T-helper 17 cell (primary cell): ENCODE measurements at regions not wholly inside any gene's neighbourhood (a gene's known extent, or its start where the extent isn't known, plus 50 kb on each side); places are given as distances from the start of the nearest gene placed in this dataset.
"Not testable (repeated sequence)": the region's sequence is repeated elsewhere in the genome, so short reads cannot be mapped to it uniquely, and the experiment has no call there.

Experiments used
- ATAC-seq: fragments of 150-1000 bp; cut with Tn5 transposase; 2 replicates; pipeline ENCODE4 v1.10.0; 2021; ENCODE audit warnings: mild to moderate bottlenecking, moderate library complexity
- DNase-seq, 3 donors: peaks; one replicate each; pipeline versions ENCODE4 v3.0.0 to v3.0.0-alpha.2; 2020 to 2021
- H3K9me3 ChIP-seq: one replicate; pipeline ENCODE4 v1.7.0; 2013; ENCODE audit warnings: low read length, mild to moderate bottlenecking; ENCODE audit not compliant: control insufficient read depth, poor library complexity, severe bottlenecking
- H3K27ac Mint-ChIP-seq: one replicate; pipeline ENCODE4 v1.8.0; 2022; ENCODE audit warnings: mild to moderate bottlenecking, moderate library complexity, mixed read lengths
- H3K27me3 Mint-ChIP-seq: one replicate; pipeline ENCODE4 v1.8.0; 2022; ENCODE audit warnings: mixed read lengths
- H3K36me3 Mint-ChIP-seq: one replicate; pipeline ENCODE4 v1.8.0; 2022; ENCODE audit warnings: low read depth, mixed read lengths
- H3K4me1 Mint-ChIP-seq: one replicate; pipeline ENCODE4 v1.8.0; 2022; ENCODE audit warnings: mild to moderate bottlenecking, mixed read lengths
- H3K4me3 Mint-ChIP-seq: one replicate; pipeline ENCODE4 v1.8.0; 2022; ENCODE audit warnings: mild to moderate bottlenecking, moderate library complexity, mixed read lengths

- DNase-seq (no peak), ATAC-seq (no peak)
- no peak overlapping the region for H3K27ac Mint-ChIP-seq
- H3K27me3 Mint-ChIP-seq, result no peaks in the 10 kb centered on the region
- H3K4me1 Mint-ChIP-seq, result peaks cover 6% of the 10 kb centered on the region
- no peaks in the 10 kb centered on the region for H3K9me3 ChIP-seq
- no peaks in the 10 kb centered on the region for H3K36me3 Mint-ChIP-seq
- H3K4me3 Mint-ChIP-seq, result no peak overlapping the region
These were observed 114.2 kb upstream of the SLC24A2 start for GRCh38 chr9:19903076-19903475.

GRCh38 chr9:19901586-19901985 lies 112.7 kb upstream of the SLC24A2 start:
- no peak for ATAC-seq
- Mint-ChIP-seq H3K4me1 (peaks cover 6% of the 10 kb centered on the region), H3K27me3 (no peaks in the 10 kb centered on the region), H3K36me3 (no peaks in the 10 kb centered on the region), H3K27ac (no peak overlapping the region), H3K4me3 (no peak overlapping the region)
- no peak for DNase-seq
- H3K9me3 ChIP-seq, result no peaks in the 10 kb centered on the region

GRCh38 chr9:19896161-19896560 lies 107.3 kb upstream of the SLC24A2 start:
- Mint-ChIP-seq H3K36me3 (no peaks in the 10 kb centered on the region), H3K27me3 (no peaks in the 10 kb centered on the region), H3K4me3 (no peak overlapping the region), H3K4me1 (no peaks in the 10 kb centered on the region), H3K27ac (no peak overlapping the region)
- no peaks in the 10 kb centered on the region for H3K9me3 ChIP-seq
- no peak for ATAC-seq
- no peak for DNase-seq

- DNase-seq, H3K4me3 Mint-ChIP-seq, H3K9me3 ChIP-seq, ATAC-seq, H3K4me1 Mint-ChIP-seq, H3K36me3 Mint-ChIP-seq, H3K27ac Mint-ChIP-seq, H3K27me3 Mint-ChIP-seq: not testable (repeated sequence)
These were observed 106.7 kb upstream of the SLC24A2 start for GRCh38 chr9:19895578-19895977.

GRCh38 chr9:19895006-19895405 lies 106.2 kb upstream of the SLC24A2 start:
- no peaks in the 10 kb centered on the region for H3K27me3 Mint-ChIP-seq
- H3K4me1 Mint-ChIP-seq, result no peaks in the 10 kb centered on the region
- ATAC-seq, result no peak

GRCh38 chr9:19885608-19886007 lies 96.8 kb upstream of the SLC24A2 start:
- Mint-ChIP-seq H3K36me3 (no peaks in the 10 kb centered on the region), H3K27ac (no peak overlapping the region), H3K27me3 (peaks cover 6% of the 10 kb centered on the region), H3K4me1 (no peaks in the 10 kb centered on the region), H3K4me3 (no peak overlapping the region)
- DNase-seq (no peak), ATAC-seq (no peak)
- no peaks in the 10 kb centered on the region for H3K9me3 ChIP-seq

More at GRCh38 chr9:19895006-19895405, 106.2 kb upstream of the SLC24A2 start:
- Mint-ChIP-seq H3K36me3 (no peaks in the 10 kb centered on the region), H3K4me3 (no peak overlapping the region), H3K27ac (no peak overlapping the region)
- DNase-seq, result no peak
- H3K9me3 ChIP-seq, result no peaks in the 10 kb centered on the region

GRCh38 chr9:19879062-19879461 lies 90.2 kb upstream of the SLC24A2 start:
- Mint-ChIP-seq H3K27me3 (peaks cover 12% of the 10 kb centered on the region), H3K27ac (no peak overlapping the region), H3K4me1 (no peaks in the 10 kb centered on the region), H3K36me3 (no peaks in the 10 kb centered on the region), H3K4me3 (no peak overlapping the region)
- no peaks in the 10 kb centered on the region for H3K9me3 ChIP-seq
- DNase-seq (no peak), ATAC-seq (no peak)

- Mint-ChIP-seq H3K27ac (no peak overlapping the region), H3K4me3 (no peak overlapping the region), H3K36me3 (no peaks in the 10 kb centered on the region), H3K4me1 (no peaks in the 10 kb centered on the region), H3K27me3 (peaks cover 12% of the 10 kb centered on the region)
- ATAC-seq (no peak), DNase-seq (no peak)
- no peaks in the 10 kb centered on the region for H3K9me3 ChIP-seq
These were observed 87.9 kb upstream of the SLC24A2 start for GRCh38 chr9:19876569-19877316.

- DNase-seq (no peak), ATAC-seq (no peak)
- peaks cover 12% of the 10 kb centered on the region for H3K27me3 Mint-ChIP-seq
- H3K9me3 ChIP-seq, result no peaks in the 10 kb centered on the region
- H3K4me3 Mint-ChIP-seq, result no peak overlapping the region
- no peaks in the 10 kb centered on the region for H3K36me3 Mint-ChIP-seq
- no peaks in the 10 kb centered on the region for H3K4me1 Mint-ChIP-seq
- H3K27ac Mint-ChIP-seq, result no peak overlapping the region
These were observed 86.6 kb upstream of the SLC24A2 start for GRCh38 chr9:19875291-19875920.

- not testable (repeated sequence) for ATAC-seq, H3K27ac Mint-ChIP-seq, H3K4me1 Mint-ChIP-seq
These were observed 84.4 kb upstream of the SLC24A2 start for GRCh38 chr9:19873188-19873587.

GRCh38 chr9:19870988-19871387 lies 82.2 kb upstream of the SLC24A2 start:
- H3K9me3 ChIP-seq, result no peaks in the 10 kb centered on the region
- DNase-seq (no peak), ATAC-seq (no peak)
- no peak overlapping the region for H3K4me3 Mint-ChIP-seq
- peaks cover 5% of the 10 kb centered on the region for H3K27me3 Mint-ChIP-seq
- no peak overlapping the region for H3K27ac Mint-ChIP-seq
- H3K4me1 Mint-ChIP-seq, result no peaks in the 10 kb centered on the region
- H3K36me3 Mint-ChIP-seq, result no peaks in the 10 kb centered on the region

More at GRCh38 chr9:19873188-19873587, 84.4 kb upstream of the SLC24A2 start:
- H3K9me3 ChIP-seq, H3K36me3 Mint-ChIP-seq, H3K4me3 Mint-ChIP-seq, H3K27me3 Mint-ChIP-seq, DNase-seq: not testable (repeated sequence)

GRCh38 chr9:19840953-19841352 lies 52.1 kb upstream of the SLC24A2 start:
- Mint-ChIP-seq H3K4me1 (no peaks in the 10 kb centered on the region), H3K36me3 (no peaks in the 10 kb centered on the region), H3K27ac (no peak overlapping the region), H3K4me3 (no peak overlapping the region), H3K27me3 (peaks cover 4% of the 10 kb centered on the region)
- DNase-seq (no peak), ATAC-seq (no peak)
- no peaks in the 10 kb centered on the region for H3K9me3 ChIP-seq
